AG10803 (cell line): ENCODE measurements at regions not wholly inside any gene's neighbourhood (a gene's known extent, or its start where the extent isn't known, plus 50 kb on each side); places are given as distances from the start of the nearest gene placed in this dataset.

Source experiments
- DNase-seq: peaks from one replicate; pipeline ENCODE4 v3.0.0; 2010; ENCODE audit warnings: low read depth
- H3K4me3 ChIP-seq: 2 replicates; pipeline ENCODE4 v1.5.1; 2011; ENCODE audit warnings: mild to moderate bottlenecking, low read length, control low read depth
- CTCF ChIP-seq: conservative IDR thresholded peaks from 2 replicates; pipeline ENCODE4 v1.5.1; 2011; ENCODE audit warnings: mild to moderate bottlenecking, low read length, control low read depth, inconsistent platforms

DNA sequence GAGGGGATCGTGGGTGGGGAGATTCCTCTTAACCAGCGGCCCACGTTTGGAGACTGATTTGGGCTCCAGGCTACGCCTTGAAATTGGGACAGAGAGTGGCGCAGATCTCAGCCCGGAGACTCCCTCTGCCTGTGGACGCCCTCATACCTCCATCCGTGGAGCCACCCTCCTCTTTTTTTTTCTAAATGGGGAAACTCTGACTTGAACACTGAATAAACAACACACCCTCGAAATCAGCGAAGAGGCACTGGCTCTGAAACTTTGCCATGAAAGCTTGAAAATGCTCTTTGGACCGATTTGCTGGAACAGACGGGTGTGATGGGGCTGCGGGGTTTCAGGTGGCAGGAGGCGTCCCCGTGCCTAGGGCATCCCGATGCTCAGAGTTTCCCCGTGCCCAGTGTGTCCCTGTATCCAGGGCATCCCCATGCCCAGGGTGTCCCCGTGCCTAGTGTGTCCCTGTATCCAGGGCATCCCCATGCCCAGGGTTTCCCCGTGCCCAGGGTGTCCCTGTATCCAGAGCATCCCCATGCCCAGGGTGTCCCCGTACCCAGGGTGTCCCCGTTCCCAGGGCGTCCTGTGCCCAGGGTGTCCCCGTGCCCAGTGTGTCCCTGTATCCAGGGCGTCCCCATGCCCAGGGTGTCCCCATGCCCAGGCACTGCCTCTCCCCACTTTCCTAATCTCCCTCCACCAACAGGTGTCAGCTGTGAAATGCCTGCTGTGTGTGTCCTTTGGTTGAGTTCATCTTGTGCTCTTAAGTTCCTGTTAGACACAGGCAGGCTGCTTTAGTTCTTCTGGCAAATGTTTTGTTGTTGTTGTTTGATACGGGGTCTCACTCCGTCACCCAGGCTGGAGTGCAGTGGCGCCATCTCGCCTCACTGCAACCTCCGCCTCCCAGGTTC is 187.0 kb downstream of the SEC14L1 start:
- no peak for TF ChIP-seq CTCF
- no peak overlapping the region for H3K4me3 ChIP-seq
- no peak for DNase-seq

GRCh38 chr17:77328823-77329740 is 188.3 kb downstream of the SEC14L1 start:
- TF ChIP-seq CTCF, result no peak
- no peak for DNase-seq
- H3K4me3 ChIP-seq, result no peak overlapping the region

DNA sequence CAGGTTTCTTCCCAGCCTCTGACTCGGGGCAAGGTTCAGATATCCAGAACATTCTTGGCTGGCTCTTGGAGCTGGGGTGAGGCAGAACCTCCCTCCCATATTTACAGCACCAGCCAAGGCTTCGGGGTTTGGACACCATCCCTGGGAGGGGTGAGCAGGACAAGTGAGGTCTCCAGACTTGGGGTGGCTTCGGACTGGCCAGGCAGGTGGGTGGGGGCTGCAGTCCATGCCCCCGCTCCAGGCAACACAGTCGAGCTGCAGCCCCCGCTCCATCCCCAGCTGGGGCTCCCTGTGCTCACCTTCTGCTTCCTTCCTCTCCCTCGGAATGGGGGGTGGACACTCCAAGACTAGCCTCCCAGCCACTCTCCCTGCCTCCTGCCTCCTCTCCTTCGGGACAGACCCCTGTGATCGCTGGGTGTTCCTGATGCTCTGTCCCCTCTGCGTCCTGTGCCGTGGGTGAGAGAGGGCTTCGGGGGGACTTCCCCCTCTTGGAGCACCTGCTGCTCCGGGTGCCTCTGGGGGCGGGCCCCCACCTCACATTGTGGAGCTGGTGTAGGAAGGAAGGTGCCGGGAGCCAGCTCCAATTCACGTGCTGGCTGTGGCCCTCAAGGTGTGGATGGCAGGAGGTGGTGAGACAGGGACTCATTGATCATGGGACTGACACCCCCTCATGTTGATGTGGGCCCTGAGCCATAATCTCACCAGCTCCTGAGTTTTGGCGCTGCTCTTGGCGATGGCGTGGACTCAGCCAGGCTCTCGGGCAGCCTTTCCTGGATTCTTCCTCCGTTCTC is 189.2 kb downstream of the SEC14L1 start:
- no peak for TF ChIP-seq CTCF
- no peak overlapping the region for H3K4me3 ChIP-seq
- DNase-seq, result no peak

GRCh38 chr17:77330602-77331081 is 189.9 kb downstream of the SEC14L1 start:
- no peak for DNase-seq
- no peak overlapping the region for H3K4me3 ChIP-seq
- no peak for TF ChIP-seq CTCF

- no peak overlapping the region for H3K4me3 ChIP-seq
- peak; percentile 86 for DNase-seq
These were observed 190.6 kb downstream of the SEC14L1 start for GRCh38 chr17:77331301-77331864.

More at GRCh38 chr17:77331301-77331864, 190.6 kb downstream of the SEC14L1 start:
- peak; percentile 90 for TF ChIP-seq CTCF
